CD4-positive, alpha-beta T cell treated with Interleukin-6 for 4 hours (primary cell): ENCODE measurements at regions not wholly inside any gene's neighbourhood (a gene's known extent, or its start where the extent isn't known, plus 50 kb on each side); places are given as distances from the start of the nearest gene placed in this dataset.
A peak's percentile ranks its signal among the peaks of the same experiment; 100 is the strongest.

ENCODE experiments used
- DNase-seq: peaks from one replicate; pipeline ENCODE4 v3.0.0-alpha.2; 2020; ENCODE audit warnings: mixed read lengths

DNA sequence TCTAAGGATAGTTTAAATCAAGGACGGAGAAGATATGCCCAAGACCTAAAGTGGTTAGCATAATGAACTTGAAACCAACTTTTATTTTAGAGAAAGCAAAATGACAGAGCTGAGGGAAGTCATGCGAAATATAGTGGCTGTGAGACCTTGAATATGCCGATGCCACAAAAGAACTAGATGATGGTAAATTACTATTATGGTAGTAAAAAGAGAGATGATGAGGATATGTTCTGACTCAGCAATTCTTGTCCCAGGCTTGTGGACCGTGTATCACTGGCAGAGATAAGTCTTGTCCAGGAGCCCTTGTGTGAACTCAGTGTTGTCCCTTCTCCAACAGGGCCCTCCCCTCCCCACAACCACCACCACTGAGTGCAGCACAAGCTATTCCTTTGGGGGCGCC lies 1605.6 kb upstream of the TENM3 start:
- DNase-seq, result no peak

DNA sequence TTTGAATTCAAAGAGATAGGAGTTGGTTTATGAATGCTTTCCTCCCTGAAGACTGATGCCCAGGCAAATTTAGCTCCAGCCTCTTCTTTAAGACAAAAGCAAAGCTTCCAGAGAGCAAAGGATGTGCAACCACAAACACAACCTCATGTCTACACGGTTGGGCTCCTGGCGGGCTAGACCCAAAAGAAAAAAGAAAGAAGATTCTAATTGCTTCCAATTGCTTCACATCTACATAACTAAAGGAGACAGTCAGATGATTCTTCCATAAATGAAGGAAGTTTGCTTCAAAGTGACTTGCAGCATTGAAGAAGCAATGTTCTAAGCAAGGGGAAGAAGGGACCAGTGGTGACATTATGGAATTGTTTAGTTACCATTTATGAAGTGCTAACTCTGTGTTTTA lies 1603.0 kb upstream of the TENM3 start:
- DNase-seq, result no peak

DNA sequence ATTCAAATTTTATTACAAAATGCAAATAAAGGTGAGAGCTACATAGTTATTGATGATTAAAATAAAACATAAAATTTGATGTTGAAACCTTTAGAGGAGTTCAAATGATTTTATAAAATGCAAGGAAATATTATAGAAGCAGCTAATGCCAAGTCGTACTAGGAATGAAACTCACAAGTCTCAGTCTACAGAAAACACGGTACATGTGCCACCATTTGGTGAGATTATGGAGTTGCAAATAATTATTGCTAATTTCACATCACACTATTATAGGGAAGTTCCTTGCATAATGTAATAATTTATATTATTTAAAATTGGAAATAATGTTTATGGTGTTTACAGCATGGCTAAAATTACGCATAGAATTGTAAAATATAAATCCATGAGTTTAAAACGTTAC lies 1601.7 kb upstream of the TENM3 start:
- no peak for DNase-seq

DNA sequence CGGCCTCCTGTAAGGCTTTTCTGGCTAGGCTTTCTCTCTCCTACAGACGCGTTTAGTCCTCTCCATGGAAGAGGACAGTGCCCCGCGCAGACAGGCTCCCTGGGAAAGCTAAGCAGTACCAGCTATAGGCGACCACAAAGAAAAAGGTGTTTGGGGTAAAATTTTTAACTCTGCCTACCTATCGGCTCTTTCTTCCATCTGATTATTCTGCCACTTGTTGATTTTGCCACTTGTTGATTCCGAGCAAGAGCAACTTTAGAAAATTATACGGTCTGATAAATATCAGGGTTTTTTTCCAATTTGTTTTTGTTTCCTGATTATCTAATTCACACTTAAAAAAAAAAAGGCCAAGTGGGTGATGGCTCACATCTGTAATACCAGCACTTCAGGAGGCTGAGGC lies 1600.5 kb upstream of the TENM3 start:
- DNase-seq, result no peak

DNA sequence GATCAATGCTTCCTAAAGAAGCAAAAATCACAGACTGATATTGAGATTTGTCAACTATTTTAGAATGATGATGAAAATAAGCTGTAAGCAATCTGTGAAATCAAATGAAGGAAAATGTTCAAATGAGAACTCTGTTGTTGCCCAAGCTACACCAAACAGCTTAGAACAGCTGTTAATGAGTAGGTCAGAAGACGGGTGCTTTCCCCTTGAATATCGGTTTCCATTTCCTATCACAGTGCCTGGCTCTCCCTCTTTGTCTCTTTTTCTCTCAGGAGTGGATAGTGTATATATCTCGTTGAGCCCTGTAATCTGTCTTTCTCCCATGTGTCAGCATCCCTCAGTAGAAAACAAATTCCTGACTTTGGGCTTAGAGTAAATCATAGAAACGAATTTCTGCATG lies 1592.9 kb upstream of the TENM3 start:
- DNase-seq, result no peak

DNA sequence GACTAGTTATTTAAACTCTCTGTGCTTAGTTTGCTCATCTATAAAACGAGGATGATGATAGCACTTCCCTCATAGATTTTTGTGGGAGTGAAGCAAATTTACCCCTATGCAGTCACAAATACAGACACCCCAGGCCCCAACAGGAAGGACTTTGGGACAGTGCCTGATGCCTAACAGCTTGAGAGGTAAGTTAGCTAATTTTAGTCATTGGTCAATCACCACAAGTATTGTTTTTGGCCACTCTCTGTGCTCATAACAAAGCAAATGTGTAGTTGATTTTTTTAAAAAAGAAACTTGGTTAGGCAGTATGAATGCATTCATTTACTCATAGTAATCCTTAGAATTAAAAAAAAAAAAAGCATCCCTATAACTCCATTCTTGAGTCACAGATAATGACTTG lies 1590.7 kb upstream of the TENM3 start:
- DNase-seq, result no peak

DNA sequence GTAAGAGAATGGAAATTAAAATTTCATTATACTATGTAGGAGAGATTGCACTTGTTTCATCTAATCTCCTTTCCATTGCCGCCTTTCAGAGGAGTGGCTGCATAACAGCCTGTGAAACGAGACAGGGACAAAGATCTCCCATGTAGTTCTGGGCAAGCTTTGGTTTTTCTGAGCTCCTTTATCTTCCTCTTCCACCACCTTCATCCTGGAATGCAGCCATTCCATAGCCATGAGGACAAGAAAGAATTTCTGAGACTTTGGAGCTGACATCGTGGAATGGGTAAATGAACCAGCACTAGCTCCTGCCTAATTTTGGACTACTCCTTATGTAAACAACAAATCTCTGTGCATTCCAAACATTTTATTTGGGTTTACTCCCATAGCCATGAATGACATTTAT lies 1587.3 kb upstream of the TENM3 start:
- DNase-seq, result no peak

DNA sequence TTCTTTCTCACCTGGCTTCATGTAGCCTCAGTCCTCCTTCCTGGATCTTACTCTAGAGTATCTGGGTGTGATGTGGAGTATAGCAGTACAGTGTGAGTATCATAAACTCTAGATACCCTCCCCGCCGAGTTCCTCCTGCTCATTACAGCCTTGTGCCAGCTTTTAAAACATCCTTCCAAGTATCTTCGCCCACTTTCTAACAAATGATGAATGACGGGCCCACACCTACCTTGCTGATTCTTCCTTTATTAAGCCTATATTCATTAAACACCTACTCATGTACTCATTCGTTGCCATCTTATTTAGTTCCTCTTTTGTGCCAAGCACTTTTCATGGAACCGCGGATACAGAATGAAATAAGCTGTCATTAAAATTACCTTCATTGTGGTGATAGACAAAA lies 1585.3 kb upstream of the TENM3 start:
- DNase-seq, result no peak

DNA sequence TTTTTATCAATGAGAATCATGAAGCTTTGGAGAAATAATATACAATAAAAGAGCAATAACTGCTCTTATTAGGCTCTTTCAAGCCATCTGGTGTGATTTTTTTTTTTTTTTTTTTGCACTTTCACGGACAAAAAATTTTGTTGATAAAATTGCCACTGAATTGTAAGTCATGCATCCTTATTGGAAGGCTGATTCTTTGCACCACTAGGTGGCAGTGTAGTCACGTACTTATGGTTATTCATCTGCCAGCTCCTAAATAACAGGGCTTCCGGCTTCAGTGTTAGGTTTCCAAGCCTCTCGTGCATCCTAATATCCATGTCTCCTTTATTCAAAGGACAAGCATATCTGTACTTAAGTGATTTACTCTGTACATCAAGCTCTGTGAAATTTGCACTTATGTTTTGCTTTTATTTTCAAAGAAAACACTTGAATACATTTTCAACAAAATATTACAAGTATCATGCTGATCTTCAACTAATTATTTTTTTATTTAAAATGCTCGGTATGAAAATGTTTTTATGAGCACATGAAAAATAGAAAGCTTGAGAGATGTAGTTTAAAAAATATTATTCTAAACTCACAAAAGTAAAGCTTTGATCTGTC lies 1578.3 kb upstream of the TENM3 start:
- peak; percentile 40 for DNase-seq

DNA sequence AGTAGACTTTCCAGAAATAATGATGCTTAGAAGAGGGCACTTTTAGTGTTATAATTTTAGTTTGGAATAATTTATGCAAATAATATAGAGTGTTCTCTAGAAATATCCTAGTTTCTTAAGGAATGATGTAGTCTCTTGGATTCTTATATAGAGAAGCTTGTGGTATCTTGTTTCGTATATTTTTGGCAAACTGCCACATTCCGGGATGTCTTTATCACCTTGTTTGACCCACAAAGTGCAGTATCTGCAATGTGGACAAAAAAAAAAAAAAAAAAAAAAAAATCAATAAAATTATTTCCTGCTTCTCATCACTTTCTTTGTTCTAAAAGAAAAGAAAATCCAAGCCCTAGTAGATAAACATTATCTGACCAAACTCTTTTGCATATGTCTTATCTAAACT lies 1577.7 kb upstream of the TENM3 start:
- DNase-seq, result no peak

DNA sequence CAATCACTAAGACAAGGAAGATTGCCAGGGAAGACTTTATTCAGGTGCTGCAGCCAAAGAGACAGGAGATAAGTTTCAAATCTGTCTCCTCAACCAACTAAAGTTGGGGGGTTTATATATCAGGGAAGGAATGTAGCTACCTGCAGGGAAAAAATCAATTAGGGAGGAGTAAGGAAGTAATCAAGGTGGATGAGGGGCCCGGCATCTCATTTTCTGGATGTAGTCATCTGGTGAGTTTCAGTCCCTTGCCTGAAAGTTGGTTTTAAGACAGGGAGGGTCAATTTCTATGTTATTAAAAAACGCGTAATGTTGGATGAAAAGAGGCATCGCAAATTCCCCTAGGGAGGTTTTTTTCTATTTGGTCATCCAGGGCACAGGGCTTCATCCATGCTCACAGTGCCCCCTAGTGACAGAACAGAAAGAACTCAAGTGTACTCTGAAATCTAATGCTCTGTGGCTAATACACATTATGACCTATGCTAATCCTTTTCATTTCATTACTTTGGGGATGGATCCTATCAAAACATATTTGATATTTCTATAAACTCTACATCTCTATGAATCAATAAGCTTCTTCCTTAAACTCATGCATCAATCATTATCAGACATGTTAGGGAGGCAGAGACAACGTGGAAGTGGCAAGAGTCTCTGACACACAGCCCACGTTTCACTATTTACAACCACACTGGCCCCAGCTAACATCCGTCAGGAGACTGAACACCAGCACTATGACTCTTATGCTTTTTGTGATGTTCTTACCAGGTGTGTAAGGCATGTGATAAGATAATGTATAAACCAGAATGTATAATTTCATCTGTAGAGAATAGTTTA lies 1577.0 kb upstream of the TENM3 start:
- DNase-seq, result no peak

DNA sequence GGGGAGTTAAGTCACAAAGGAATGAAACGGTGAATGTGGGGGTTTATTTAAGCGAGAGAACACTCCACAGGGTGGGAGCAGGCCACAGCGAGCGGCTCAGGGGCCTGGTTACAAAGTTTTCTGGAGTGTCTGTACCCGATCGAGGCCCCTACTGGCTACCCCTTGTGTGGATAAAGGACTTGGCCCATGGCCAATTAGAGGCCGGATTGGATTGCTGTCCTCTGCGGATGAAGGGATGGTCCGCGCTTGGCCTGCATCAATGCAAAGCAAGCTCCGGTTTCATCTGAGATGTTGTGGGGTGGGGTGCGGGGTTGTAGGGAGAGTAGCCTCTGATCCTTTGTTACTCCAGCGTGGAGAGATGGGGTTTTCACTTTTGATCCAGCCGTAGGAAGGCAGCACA lies 1574.5 kb upstream of the TENM3 start:
- no peak for DNase-seq

DNA sequence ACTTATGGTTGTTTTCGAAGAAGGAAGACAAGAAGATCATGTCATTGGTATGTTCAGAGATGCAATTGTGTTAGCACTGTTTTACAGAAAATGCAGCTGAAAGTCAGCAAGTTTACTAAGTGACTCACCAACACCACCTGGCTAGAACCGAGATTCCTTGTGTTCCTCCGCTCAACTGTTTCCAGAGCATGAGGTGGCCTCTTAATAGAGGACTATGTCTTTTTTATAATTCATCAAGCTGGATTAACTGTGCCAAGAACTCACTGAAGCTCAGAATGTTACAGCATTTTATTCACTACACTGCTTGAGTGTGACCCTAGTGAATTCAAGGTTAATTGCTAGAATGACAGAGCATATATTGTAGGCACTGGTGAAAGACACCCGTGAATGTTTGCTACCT lies 1573.5 kb upstream of the TENM3 start:
- DNase-seq, result no peak

DNA sequence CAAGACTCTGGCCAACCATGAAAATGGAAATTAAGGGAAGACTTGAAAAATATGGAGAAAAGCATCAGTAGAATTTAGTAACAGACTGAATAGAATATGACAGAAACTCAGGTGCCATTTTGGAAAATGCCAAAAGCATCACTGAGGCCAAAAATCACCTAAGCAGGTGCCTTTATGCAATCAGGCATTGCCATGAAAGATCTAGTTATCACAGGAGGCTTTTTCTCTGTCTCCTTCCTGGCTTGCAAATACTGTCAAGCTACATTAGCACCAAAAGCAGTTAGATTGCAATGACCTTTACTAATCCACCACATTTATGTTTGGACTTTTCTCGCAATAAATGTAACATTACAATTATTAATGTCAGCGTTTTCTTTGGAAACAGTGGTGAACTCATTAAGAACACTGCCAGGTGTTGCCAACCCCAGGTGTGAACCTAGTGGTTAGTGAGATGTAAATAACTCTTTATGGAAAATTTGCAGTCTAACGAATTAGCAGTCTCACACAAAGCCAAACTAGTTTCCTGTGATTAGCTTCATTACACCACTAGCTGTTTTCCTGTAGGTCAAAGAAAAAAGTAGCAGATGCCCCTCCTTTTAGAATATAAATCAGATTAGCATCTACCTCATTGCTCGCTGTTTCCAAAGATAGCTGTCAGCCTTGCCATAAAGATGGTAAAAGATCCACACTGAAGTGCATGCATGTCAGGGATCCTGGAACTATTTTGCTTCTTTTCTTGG lies 1568.4 kb upstream of the TENM3 start:
- no peak for DNase-seq

DNA sequence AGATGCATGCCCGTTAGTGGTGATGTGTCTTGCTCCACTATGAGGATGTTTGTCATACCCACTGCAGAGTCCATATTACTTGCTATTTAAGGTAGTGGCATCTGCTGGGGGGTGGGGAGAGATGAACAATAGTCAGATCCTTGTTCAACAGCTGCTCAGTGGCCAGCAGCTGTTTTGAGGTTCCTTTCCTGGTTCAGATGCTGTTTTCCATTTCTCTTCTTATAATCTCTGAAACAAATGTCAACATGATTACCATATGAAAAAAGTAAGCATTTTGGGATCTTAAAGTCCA lies 1567.9 kb upstream of the TENM3 start:
- DNase-seq, result no peak

DNA sequence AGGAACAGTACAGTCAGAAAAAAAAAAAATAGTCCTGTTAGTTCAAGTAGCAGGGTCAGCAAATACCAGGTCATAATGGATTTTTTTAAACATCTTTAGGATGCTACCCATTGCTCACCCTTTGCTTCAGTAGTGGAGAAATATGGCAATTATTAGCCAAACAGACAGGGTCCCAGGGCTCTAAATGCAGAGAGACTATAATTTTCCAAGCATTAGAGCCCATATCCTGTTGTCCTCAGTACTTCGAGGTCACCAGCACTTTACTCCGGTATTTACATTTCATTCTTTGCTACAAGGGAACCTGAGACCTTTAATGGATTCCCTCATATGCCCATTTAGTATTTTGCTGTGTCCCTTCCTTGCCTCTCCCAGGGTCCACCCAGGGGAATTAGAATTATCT lies 1562.9 kb upstream of the TENM3 start:
- no peak for DNase-seq

DNA sequence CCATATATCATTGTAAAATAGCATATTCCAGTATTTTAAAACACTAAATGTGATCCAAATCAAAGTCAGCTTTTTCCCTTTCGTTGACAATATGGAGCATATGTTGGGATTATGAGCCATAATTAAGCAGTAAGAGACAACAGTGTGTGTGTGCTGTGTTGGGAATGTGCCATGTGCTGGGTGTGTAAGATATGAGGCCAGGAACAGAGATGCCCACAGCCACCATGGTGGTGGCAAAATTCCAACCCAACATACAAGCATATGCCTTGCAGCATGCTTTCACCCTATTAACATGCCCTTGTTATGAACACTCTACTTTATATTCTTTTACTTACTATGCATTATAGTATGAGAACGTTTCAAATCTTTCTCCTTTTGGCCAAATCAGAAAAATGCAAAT lies 1560.4 kb upstream of the TENM3 start:
- no peak for DNase-seq

DNA sequence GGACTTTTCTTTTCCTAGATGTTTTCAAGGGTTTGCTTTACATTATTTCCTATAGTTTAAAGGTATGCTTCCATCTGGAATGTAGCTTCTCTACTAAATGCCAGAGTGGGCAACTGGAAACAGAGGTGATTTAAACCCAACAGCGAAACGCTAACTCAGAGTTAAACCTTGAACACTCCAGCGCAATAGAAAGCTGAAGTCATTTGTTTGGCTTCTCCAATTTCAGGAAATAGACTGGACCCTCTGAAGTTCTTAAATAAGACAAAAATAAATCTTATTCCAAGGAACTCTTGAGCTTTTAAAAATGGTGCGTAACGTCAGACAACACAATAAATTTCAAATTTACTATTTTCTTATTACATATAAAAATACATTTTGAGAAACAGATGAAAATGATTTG lies 1560.0 kb upstream of the TENM3 start:
- DNase-seq, result no peak

DNA sequence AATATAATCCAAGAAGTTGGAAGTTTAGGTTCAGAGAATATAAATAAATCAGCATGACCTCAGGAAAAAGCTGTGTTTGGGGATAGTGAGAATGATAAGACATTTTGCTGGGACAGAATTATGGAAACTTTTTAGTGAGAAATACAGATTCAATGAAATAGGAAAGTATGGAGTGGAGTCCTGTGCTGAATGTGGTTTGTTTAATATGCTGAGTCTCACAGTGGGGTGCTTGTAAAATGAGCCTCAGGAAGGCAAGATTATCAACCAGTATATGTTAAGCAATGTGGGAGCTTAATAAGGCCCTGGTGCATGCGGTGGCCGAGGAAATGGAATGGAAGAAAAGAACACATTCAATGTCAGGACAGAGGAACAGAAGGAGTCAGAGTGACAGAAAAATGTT lies 1554.7 kb upstream of the TENM3 start:
- DNase-seq, result no peak

DNA sequence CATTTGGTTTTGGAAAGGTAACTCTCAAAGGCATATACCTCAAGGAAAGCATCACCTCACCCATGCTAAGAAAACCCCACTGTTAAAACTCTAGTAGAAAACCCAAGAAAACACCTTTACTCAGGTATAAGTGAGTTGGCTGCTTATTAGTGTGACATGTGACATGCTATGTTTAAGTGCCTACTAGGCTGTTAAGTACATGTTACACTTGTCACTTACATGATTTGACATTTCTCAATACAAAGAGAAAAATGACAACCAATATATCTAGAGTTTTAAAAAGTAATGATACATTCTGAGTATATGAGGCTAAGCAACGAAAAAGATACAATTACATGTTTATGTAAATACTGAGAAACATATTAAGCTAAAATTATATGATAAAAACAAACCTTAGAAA lies 1548.3 kb upstream of the TENM3 start:
- no peak for DNase-seq

DNA sequence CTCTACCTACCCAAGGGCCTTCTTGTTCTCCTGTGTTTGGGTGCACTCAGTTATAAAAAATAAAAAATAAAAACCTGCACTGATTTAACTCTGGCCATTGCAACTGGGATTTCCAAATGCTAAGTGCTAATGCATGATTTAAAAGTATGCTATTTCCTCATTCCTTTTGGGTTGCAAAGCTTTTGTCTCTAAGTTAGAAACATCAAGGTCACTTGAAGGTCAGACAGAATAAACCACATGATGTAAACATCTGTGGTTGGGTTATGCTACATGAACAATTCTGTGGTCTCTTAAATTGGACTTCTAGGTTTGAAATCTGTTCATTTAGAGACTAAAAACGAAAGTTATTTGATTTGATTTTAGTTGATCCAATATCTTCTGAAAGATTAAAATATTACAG lies 1547.4 kb upstream of the TENM3 start:
- DNase-seq, result no peak

DNA sequence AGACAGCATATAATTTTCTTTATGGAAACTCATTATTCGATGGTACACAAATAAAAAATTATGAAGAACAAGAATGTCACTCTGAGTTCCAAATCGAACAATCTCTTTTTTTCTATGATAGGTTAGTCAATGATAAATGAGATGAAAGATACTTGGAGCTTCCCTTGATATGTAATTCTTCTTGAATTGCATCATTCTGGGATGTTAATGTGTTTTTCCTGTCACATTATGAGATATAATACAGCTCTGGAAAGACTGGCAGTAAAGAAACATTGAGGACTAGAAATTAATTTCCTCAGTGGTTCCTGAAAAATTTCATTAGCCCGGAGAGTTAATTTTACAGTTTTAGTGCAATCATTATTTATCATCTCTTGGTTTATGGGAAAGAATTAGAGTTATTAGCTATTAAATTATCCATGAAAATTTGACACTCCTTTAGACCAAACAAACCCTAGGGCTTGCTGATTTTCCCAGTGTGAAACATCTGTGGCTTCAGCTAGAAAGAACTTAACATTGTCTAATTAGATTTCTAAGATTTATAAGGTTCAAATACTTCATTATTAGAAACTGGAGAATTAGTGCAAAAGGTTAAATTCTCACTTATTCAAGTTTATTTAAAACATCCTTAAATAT lies 1546.6 kb upstream of the TENM3 start:
- DNase-seq, result no peak

DNA sequence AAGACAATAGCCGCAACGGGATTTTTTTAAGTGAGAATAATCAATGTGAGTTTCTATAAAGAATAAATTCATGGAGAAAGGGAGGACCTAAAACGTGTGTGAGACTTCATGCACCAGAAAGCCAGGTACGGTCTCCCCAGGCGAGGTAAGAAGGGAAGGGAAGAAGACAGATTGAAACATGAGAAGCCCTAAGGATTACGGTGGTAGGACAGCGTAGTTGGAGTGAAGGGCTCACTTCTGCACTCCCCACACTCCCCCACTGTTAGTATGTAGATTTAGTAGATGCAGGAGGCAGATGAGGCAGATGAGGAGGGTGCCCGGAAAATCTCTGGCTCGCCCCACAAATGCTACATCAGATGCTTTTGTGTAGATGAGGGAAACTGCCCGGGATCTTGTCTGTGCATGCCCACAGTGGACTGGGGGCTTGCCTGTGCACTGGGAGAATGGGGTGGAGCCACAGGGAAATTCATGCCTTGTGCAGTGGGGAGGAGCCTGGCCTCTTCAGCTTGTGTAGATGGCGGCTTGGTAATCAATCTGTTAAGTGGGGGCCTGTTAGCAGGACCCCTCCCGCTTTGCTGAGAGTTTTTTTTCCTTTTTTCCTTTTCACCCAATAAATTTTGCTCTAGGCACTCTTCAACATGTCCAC lies 1544.5 kb upstream of the TENM3 start:
- DNase-seq, result no peak

DNA sequence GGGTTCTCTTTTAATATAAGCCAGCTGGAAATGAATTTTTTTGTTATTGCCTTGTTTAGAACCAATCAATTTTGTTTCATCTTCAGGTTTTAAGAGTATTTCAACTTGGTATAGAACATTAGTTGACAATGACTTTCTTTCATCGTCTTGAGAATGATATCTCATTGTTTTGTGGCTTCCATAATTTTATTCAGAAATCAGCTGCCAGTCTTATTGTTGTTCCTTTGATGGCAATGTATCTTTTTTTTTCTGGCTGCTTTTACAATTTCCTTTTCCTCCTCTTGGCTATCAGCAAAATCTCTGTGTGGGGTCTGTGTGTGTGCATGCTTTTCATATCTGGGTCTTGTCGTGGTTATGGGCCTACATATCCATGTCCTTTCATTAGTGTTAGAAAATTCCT lies 1536.4 kb upstream of the TENM3 start:
- DNase-seq, result no peak
